Lower leg skin (tissue), 4 donors: ENCODE measurements at regions not wholly inside any gene's neighbourhood (a gene's known extent, or its start where the extent isn't known, plus 50 kb on each side); places are given as distances from the start of the nearest gene placed in this dataset.

Experiments
- DNase-seq, 2 donors: peaks; one replicate each; pipeline ENCODE4 v3.0.0-alpha.2; 2019; ENCODE audit warnings: low spot score in 2 of 2
- H3K4me3 ChIP-seq: fragments of 200-600 bp; sonication (generic); 2 replicates; pipeline ENCODE4 v1.5.1; 2017; ENCODE audit warnings: mild to moderate bottlenecking, low read depth; ENCODE audit not compliant: poor library complexity, severe bottlenecking
- CTCF ChIP-seq, 3 donors: fragments of 450-650 bp; IDR thresholded peaks; one replicate each; pipeline ENCODE4 v1.5.1; 2016; ENCODE audit warnings: antibody characterized with exemption in 3 of 3, mild to moderate bottlenecking in 3 of 3, moderate library complexity in 2 of 3
- POLR2A ChIP-seq, 2 donors: fragments of 450-650 bp; IDR thresholded peaks; one replicate each; pipeline ENCODE4 v1.6.1; 2016 to 2017; ENCODE audit warnings: antibody characterized with exemption in 2 of 2, mild to moderate bottlenecking in 1 of 2, moderate library complexity in 1 of 2
- WGBS, 2 donors: methylation state at CpG; one replicate each; pipeline ENCODE4 v1.1.5; 2018; 5-methylcytosine and 5-hydroxymethylcytosine counted together
- intact Hi-C: fragments of 100-400 bp; cut with DNase I; formaldehyde crosslinking; loops from one replicate; pipeline ENCODE4 v1.15.0; 2023; ENCODE audit warnings: low total_unique reads

- intact Hi-C loops, result no loop called here
- peak in 1 of 3 donors; percentile 15 for TF ChIP-seq CTCF (IDR thresholded peaks at IDR 0.05)
- no peak for TF ChIP-seq POLR2A (IDR thresholded peaks at IDR 0.05)
- no peak overlapping the region for H3K4me3 ChIP-seq
- WGBS, 2 donors, result 51 to 57% methylated on average over 7 of the region's 7 CpGs
- peak in 1 of 2 donors; percentile 21 for DNase-seq
Observed at GRCh38 chr14:80055667-80056496, 155.4 kb downstream of the DIO2 start.

- TF ChIP-seq CTCF (IDR thresholded peaks at IDR 0.05) (no peak), POLR2A (IDR thresholded peaks at IDR 0.05) (no peak)
- intact Hi-C loops, result no loop called here
- no peak overlapping the region for H3K4me3 ChIP-seq
- WGBS, 2 donors, result 41 to 62% methylated on average over 1 of the region's 1 CpG
- no peak for DNase-seq
Observed at GRCh38 chr14:80055226-80055625, 156.1 kb downstream of the DIO2 start.

GRCh38 chr14:80054020-80054419 is 157.3 kb downstream of the DIO2 start:
- no peak for TF ChIP-seq CTCF (IDR thresholded peaks at IDR 0.05)
- no peak for TF ChIP-seq POLR2A (IDR thresholded peaks at IDR 0.05)
- intact Hi-C loops, result no loop called here
- no peak overlapping the region for H3K4me3 ChIP-seq
- no peak for DNase-seq
- 79 to 83% methylated on average over 3 of the region's 3 CpGs for whole genome bisulfite sequencing, 2 donors

- no peak overlapping the region for H3K4me3 ChIP-seq
- no peak for DNase-seq
- TF ChIP-seq POLR2A (IDR thresholded peaks at IDR 0.05) (no peak), CTCF (IDR thresholded peaks at IDR 0.05) (no peak)
- 80 to 86% methylated on average over 2 of the region's 2 CpGs for WGBS, 2 donors
- intact Hi-C loops, result no loop called here
Observed at GRCh38 chr14:80049055-80049454, 162.2 kb downstream of the DIO2 start.

- H3K4me3 ChIP-seq, result no peak overlapping the region
- intact Hi-C loops, result no loop called here
- WGBS, 2 donors, result 64 to 74% methylated on average over 3 of the region's 3 CpGs
- no peak for TF ChIP-seq CTCF (IDR thresholded peaks at IDR 0.05)
- no peak for TF ChIP-seq POLR2A (IDR thresholded peaks at IDR 0.05)
- no peak for DNase-seq
Observed at GRCh38 chr14:80047761-80048160, 163.5 kb downstream of the DIO2 start.

GRCh38 chr14:80037349-80037748 is 174.0 kb downstream of the DIO2 start:
- DNase-seq, result no peak
- 67 to 71% methylated on average over 2 of the region's 2 CpGs for WGBS, 2 donors
- intact Hi-C loops, result no loop called here
- H3K4me3 ChIP-seq, result no peak overlapping the region
- TF ChIP-seq POLR2A (IDR thresholded peaks at IDR 0.05) (no peak), CTCF (IDR thresholded peaks at IDR 0.05) (no peak)
